SK-N-SH treated with all-trans-retinoic acid at 6 μM for 48 hours (cell line): ENCODE measurements at regions not wholly inside any gene's neighbourhood (a gene's known extent, or its start where the extent isn't known, plus 50 kb on each side); places are given as distances from the start of the nearest gene placed in this dataset.

ENCODE experiments used
- ATAC-seq: fragments of 200-7000 bp; cut with Tn5 transposase; 3 replicates; pipeline ENCODE4 v1.9.1; 2020; ENCODE audit warnings: mild to moderate bottlenecking, moderate library complexity
- ARNTL ChIP-seq: fragments of 450-650 bp; formaldehyde crosslinking; IDR thresholded peaks from 2 replicates; pipeline ENCODE4 v1.5.0; 2020; ENCODE audit warnings: low read depth, mild to moderate bottlenecking, moderate library complexity, borderline replicate concordance
- BACH2 ChIP-seq: fragments of 250-450 bp; sonication (Bioruptor Pico); IDR thresholded peaks from 2 replicates; pipeline ENCODE4 v1.9.0; 2021; ENCODE audit warnings: mild to moderate bottlenecking, borderline replicate concordance
- CSDC2 ChIP-seq: fragments of 250-450 bp; sonication (Bioruptor Pico); IDR thresholded peaks from 2 replicates; pipeline ENCODE4 v1.5.0; 2020; ENCODE audit warnings: mild to moderate bottlenecking, moderate library complexity
- ESRRG ChIP-seq: fragments of 250-450 bp; sonication (Bioruptor Pico); IDR thresholded peaks from 2 replicates; pipeline ENCODE4 v1.6.1; 2021; ENCODE audit warnings: mild to moderate bottlenecking
- GLIS3 ChIP-seq: fragments of 250-450 bp; sonication (Bioruptor Pico); IDR thresholded peaks from 2 replicates; pipeline ENCODE4 v1.5.0; 2020; ENCODE audit warnings: mild to moderate bottlenecking, moderate library complexity
- ISL1 ChIP-seq: fragments of 250-450 bp; sonication (Bioruptor Pico); IDR thresholded peaks from 2 replicates; pipeline ENCODE4 v2.1.2; 2022; ENCODE audit warnings: mild to moderate bottlenecking, moderate library complexity
- OSR1 ChIP-seq: fragments of 250-450 bp; sonication (Bioruptor Pico); IDR thresholded peaks from 2 replicates; pipeline ENCODE4 v1.8.0; 2022; ENCODE audit warnings: moderate library complexity, mild to moderate bottlenecking, inconsistent platforms
- PPARA ChIP-seq: fragments of 250-450 bp; sonication (Bioruptor Pico); IDR thresholded peaks from 2 replicates; pipeline ENCODE4 v1.5.0; 2020; ENCODE audit warnings: mild to moderate bottlenecking, borderline replicate concordance
- RARB ChIP-seq: fragments of 250-450 bp; sonication (Bioruptor Pico); IDR thresholded peaks from 2 replicates; pipeline ENCODE4 v1.8.0; 2021; ENCODE audit warnings: mild to moderate bottlenecking, moderate library complexity
- SNAI2 ChIP-seq: fragments of 250-450 bp; sonication (Bioruptor Pico); IDR thresholded peaks from 2 replicates; pipeline ENCODE4 v1.5.0; 2020; ENCODE audit warnings: mild to moderate bottlenecking, moderate library complexity
- TCF4 ChIP-seq: fragments of 250-450 bp; sonication (Bioruptor Pico); IDR thresholded peaks from 2 replicates; pipeline ENCODE4 v1.8.0; 2021; ENCODE audit warnings: mild to moderate bottlenecking, moderate library complexity, borderline replicate concordance
- TOX ChIP-seq: fragments of 250-450 bp; sonication (Bioruptor Pico); IDR thresholded peaks from 2 replicates; pipeline ENCODE4 v1.8.0; 2021; ENCODE audit warnings: mild to moderate bottlenecking, moderate library complexity, borderline replicate concordance
- ZC3H10 ChIP-seq: fragments of 250-450 bp; sonication (Bioruptor Pico); IDR thresholded peaks from 2 replicates; pipeline ENCODE4 v1.5.1; 2021; ENCODE audit warnings: mild to moderate bottlenecking, moderate library complexity
- ZFP3 ChIP-seq: fragments of 250-450 bp; sonication (Bioruptor Pico); IDR thresholded peaks from 2 replicates; pipeline ENCODE4 v1.5.0; 2020; ENCODE audit warnings: mild to moderate bottlenecking, moderate library complexity
- ZFP30 ChIP-seq: fragments of 450-650 bp; formaldehyde crosslinking; IDR thresholded peaks from 2 replicates; pipeline ENCODE4 v1.5.0; 2022; ENCODE audit warnings: mild to moderate bottlenecking, moderate library complexity
- ZNF565 ChIP-seq: fragments of 450-650 bp; formaldehyde crosslinking; conservative IDR thresholded peaks from 2 replicates; pipeline ENCODE4 v1.5.0; 2020; ENCODE audit warnings: low read depth, mild to moderate bottlenecking, moderate library complexity
- ZNF70 ChIP-seq: fragments of 450-650 bp; formaldehyde crosslinking; IDR thresholded peaks from 2 replicates; pipeline ENCODE4 v1.5.0; 2020; ENCODE audit warnings: mild to moderate bottlenecking, moderate library complexity
- ZNF8 ChIP-seq: fragments of 450-650 bp; formaldehyde crosslinking; IDR thresholded peaks from 2 replicates; pipeline ENCODE4 v1.5.0; 2020; ENCODE audit warnings: mild to moderate bottlenecking, moderate library complexity
- TF ChIP-seq, protein P1 (sequence below): fragments of 250-450 bp; sonication (Bioruptor Pico); IDR thresholded peaks from 2 replicates; pipeline ENCODE4 v1.5.1; 2021; ENCODE audit warnings: mild to moderate bottlenecking, moderate library complexity
- TF ChIP-seq, protein P2 (sequence below): fragments of 250-450 bp; sonication (Bioruptor Pico); IDR thresholded peaks from 2 replicates; pipeline ENCODE4 v1.8.0; 2021; ENCODE audit warnings: low read depth, mild to moderate bottlenecking, moderate library complexity, borderline replicate concordance
- TF ChIP-seq, protein P3 (sequence below): fragments of 250-450 bp; sonication (Bioruptor Pico); IDR thresholded peaks from 2 replicates; pipeline ENCODE4 v1.5.0; 2020; ENCODE audit warnings: mild to moderate bottlenecking, moderate library complexity
- TF ChIP-seq, protein P4 (sequence below): fragments of 250-450 bp; sonication (Bioruptor Pico); IDR thresholded peaks from 2 replicates; pipeline ENCODE4 v1.5.1; 2020; ENCODE audit warnings: low read depth, mild to moderate bottlenecking, moderate library complexity
- TF ChIP-seq, protein P5 (sequence below): fragments of 250-450 bp; sonication (Bioruptor Pico); IDR thresholded peaks from 2 replicates; pipeline ENCODE4 v1.8.0; 2020; ENCODE audit warnings: mild to moderate bottlenecking, moderate library complexity, borderline replicate concordance

DNA sequence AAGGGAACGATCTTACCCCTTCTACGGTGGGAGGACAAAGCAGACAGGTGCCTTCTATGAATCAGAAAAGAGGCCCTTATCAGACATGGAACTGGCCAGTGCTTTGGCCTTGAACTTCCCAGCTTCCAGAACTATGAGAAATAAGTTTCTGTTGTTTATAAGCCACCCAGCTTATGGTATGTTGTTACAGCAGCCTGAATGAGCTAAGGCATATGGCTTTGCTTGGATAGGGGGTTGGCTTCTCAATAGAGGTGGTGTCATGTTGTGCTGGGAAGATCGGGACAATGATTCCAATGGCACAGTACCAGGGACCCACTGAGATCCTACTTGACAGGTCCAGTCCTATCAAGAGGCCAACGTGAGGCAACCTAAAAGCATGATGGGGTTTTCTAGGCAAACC, 183.4 kb upstream of the BMPER start:
- TF ChIP-seq TOX (CRISPR knock-in tag) = no peak
- no peak for TF ChIP-seq ISL1 (CRISPR knock-in tag)
- no peak for TF ChIP-seq RARB (CRISPR knock-in tag)
- no peak for TF ChIP-seq CSDC2 (CRISPR knock-in tag)
- no peak for TF ChIP-seq ZFP30 (CRISPR knock-in tag)
- no peak for TF ChIP-seq ZNF565 (CRISPR knock-in tag)
- no peak; the same call in 2 of the 3 replicates for ATAC-seq

DNA sequence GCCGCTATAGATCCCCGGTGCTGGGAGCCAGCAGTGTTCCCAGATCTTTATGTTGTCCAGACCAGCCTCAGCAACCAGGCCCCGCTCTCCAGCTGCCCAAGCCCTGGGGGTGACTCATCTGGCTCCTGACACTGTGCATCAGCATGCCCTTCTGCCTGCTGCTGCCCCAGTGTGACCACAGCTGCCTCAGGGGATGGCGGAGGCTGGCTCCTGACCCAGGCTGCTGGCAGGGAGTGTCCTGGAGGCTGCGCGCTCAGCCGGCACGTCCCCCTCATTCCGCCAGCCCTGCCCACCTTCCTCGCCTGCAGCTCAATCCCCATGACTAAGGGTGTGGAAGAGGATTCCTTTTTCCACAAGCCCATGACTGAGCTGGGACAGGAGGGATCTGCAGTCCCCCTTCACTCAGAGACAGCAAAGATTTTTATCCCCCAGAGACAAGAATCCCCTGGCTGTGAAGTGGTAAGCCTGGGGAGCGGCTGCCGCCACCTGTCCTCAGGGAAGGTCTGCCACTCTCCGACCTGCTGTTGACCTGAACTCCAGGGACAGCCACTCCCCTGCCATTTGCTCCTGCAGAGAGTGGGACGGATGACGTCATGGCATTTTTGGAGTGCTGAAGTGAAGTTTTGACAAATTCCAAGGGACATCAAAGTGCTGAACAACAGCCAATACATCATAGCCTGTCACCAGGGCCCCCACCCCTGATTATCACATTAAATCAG, 182.8 kb upstream of the BMPER start:
- ATAC-seq = peak; percentile 98
- TF ChIP-seq ISL1 (CRISPR knock-in tag) = peak; percentile 72
- peak; percentile 15; the same call in 1 of the 2 replicates for TF ChIP-seq ZFP3
- TF ChIP-seq CSDC2 (CRISPR knock-in tag) = no peak
- no peak for TF ChIP-seq RARB (CRISPR knock-in tag)
- no peak; the same call in 1 of the 2 replicates for TF ChIP-seq ZFP30 (CRISPR knock-in tag)
- TF ChIP-seq, protein P1, sequence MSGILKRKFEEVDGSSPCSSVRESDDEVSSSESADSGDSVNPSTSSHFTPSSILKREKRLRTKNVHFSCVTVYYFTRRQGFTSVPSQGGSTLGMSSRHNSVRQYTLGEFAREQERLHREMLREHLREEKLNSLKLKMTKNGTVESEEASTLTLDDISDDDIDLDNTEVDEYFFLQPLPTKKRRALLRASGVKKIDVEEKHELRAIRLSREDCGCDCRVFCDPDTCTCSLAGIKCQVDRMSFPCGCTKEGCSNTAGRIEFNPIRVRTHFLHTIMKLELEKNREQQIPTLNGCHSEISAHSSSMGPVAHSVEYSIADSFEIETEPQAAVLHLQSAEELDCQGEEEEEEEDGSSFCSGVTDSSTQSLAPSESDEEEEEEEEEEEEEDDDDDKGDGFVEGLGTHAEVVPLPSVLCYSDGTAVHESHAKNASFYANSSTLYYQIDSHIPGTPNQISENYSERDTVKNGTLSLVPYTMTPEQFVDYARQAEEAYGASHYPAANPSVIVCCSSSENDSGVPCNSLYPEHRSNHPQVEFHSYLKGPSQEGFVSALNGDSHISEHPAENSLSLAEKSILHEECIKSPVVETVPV (CRISPR knock-in tag) = no peak
- TF ChIP-seq ZNF70 (CRISPR knock-in tag) = no peak
- no peak for TF ChIP-seq TOX (CRISPR knock-in tag)
- TF ChIP-seq, protein P2, sequence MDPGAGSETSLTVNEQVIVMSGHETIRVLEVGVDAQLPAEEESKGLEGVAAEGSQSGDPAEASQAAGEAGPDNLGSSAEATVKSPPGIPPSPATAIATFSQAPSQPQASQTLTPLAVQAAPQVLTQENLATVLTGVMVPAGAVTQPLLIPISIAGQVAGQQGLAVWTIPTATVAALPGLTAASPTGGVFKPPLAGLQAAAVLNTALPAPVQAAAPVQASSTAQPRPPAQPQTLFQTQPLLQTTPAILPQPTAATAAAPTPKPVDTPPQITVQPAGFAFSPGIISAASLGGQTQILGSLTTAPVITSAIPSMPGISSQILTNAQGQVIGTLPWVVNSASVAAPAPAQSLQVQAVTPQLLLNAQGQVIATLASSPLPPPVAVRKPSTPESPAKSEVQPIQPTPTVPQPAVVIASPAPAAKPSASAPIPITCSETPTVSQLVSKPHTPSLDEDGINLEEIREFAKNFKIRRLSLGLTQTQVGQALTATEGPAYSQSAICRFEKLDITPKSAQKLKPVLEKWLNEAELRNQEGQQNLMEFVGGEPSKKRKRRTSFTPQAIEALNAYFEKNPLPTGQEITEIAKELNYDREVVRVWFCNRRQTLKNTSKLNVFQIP (CRISPR knock-in tag) = no peak
- 0 out of 2 replicates have a peak, but pooled peaks have one; percentile 58 for TF ChIP-seq SNAI2 (CRISPR knock-in tag)
- no peak; the same call in 1 of the 2 replicates for TF ChIP-seq PPARA
- no peak for TF ChIP-seq GLIS3 (CRISPR knock-in tag)
- TF ChIP-seq ESRRG = 0 out of 2 replicates have a peak, but pooled peaks have one; percentile 56
- TF ChIP-seq, protein P3, sequence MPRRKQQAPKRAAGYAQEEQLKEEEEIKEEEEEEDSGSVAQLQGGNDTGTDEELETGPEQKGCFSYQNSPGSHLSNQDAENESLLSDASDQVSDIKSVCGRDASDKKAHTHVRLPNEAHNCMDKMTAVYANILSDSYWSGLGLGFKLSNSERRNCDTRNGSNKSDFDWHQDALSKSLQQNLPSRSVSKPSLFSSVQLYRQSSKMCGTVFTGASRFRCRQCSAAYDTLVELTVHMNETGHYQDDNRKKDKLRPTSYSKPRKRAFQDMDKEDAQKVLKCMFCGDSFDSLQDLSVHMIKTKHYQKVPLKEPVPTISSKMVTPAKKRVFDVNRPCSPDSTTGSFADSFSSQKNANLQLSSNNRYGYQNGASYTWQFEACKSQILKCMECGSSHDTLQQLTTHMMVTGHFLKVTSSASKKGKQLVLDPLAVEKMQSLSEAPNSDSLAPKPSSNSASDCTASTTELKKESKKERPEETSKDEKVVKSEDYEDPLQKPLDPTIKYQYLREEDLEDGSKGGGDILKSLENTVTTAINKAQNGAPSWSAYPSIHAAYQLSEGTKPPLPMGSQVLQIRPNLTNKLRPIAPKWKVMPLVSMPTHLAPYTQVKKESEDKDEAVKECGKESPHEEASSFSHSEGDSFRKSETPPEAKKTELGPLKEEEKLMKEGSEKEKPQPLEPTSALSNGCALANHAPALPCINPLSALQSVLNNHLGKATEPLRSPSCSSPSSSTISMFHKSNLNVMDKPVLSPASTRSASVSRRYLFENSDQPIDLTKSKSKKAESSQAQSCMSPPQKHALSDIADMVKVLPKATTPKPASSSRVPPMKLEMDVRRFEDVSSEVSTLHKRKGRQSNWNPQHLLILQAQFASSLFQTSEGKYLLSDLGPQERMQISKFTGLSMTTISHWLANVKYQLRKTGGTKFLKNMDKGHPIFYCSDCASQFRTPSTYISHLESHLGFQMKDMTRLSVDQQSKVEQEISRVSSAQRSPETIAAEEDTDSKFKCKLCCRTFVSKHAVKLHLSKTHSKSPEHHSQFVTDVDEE (CRISPR knock-in tag) = peak; percentile 89
- TF ChIP-seq ZC3H10 (CRISPR knock-in tag) = no peak
- peak; percentile 85 for TF ChIP-seq TCF4 (CRISPR knock-in tag)
- TF ChIP-seq, protein P4, sequence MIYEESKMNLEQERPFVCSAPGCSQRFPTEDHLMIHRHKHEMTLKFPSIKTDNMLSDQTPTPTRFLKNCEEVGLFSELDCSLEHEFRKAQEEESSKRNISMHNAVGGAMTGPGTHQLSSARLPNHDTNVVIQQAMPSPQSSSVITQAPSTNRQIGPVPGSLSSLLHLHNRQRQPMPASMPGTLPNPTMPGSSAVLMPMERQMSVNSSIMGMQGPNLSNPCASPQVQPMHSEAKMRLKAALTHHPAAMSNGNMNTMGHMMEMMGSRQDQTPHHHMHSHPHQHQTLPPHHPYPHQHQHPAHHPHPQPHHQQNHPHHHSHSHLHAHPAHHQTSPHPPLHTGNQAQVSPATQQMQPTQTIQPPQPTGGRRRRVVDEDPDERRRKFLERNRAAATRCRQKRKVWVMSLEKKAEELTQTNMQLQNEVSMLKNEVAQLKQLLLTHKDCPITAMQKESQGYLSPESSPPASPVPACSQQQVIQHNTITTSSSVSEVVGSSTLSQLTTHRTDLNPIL (CRISPR knock-in tag) = peak; percentile 93
- TF ChIP-seq, protein P5, sequence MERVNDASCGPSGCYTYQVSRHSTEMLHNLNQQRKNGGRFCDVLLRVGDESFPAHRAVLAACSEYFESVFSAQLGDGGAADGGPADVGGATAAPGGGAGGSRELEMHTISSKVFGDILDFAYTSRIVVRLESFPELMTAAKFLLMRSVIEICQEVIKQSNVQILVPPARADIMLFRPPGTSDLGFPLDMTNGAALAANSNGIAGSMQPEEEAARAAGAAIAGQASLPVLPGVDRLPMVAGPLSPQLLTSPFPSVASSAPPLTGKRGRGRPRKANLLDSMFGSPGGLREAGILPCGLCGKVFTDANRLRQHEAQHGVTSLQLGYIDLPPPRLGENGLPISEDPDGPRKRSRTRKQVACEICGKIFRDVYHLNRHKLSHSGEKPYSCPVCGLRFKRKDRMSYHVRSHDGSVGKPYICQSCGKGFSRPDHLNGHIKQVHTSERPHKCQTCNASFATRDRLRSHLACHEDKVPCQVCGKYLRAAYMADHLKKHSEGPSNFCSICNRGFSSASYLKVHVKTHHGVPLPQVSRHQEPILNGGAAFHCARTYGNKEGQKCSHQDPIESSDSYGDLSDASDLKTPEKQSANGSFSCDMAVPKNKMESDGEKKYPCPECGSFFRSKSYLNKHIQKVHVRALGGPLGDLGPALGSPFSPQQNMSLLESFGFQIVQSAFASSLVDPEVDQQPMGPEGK (CRISPR knock-in tag) = peak; percentile 31; the same call in 1 of the 2 replicates
- no peak for TF ChIP-seq ARNTL
- TF ChIP-seq BACH2 (CRISPR knock-in tag) = no peak
- TF ChIP-seq ZNF565 (CRISPR knock-in tag) = peak; percentile 80; the same call in 1 of the 2 replicates
- no peak for TF ChIP-seq OSR1 (CRISPR knock-in tag)
- TF ChIP-seq ZNF8 = no peak
